ENCODE measurements at regions not wholly inside any gene's neighbourhood (a gene's known extent, or its start where the extent isn't known, plus 50 kb on each side); places are given as distances from the start of the nearest gene placed in this dataset.

DNA sequence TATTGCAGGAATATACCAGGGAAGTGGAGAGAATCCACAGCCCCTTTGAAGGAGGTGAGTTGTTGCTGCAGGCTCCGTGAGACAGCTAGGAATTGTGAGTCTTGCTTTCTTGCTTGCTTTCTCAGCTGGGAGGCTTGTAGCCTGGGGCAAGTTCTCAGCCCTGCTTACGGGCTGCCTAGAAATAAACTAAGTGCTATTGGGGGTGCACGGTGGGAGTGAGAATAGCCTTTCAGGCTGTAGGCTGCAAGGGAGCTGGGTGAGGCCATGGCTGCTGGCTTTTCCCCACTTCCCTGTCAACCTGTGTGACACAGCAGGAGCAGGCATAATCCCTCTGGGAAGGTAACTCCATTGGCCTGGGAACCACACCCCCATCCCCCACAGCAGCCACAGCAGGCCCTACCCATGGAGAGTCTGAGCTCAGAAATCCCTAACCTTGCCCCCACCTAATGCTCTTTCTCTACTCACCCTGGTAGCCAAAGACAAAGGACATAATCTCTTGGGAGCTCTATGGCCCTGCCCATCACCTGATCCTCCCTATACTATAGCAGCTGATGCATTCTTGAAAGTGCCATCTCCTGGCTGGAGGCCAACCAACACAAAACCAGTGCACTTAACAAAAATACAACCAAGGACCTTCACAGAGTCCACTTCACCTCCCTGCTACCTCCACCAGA lies 113.0 kb downstream of the MMRN1 start:
- intact Hi-C loops (cut with DNase I), result no loop called here
- H3K27me3 ChIP-seq, result no peaks in the 10 kb centered on the region
- no peaks in the 10 kb centered on the region for H3K36me3 ChIP-seq
- H3K4me3 ChIP-seq, result no peak overlapping the region
- H3K27ac ChIP-seq, result no peak overlapping the region
- H3K9me3 ChIP-seq, result peaks cover 0 to 2% of the 10 kb centered on the region in 2 donors
- DNase-seq (no peak), ATAC-seq (no peak)
- no peaks in the 10 kb centered on the region for H3K4me1 ChIP-seq
- TF ChIP-seq, protein P1, sequence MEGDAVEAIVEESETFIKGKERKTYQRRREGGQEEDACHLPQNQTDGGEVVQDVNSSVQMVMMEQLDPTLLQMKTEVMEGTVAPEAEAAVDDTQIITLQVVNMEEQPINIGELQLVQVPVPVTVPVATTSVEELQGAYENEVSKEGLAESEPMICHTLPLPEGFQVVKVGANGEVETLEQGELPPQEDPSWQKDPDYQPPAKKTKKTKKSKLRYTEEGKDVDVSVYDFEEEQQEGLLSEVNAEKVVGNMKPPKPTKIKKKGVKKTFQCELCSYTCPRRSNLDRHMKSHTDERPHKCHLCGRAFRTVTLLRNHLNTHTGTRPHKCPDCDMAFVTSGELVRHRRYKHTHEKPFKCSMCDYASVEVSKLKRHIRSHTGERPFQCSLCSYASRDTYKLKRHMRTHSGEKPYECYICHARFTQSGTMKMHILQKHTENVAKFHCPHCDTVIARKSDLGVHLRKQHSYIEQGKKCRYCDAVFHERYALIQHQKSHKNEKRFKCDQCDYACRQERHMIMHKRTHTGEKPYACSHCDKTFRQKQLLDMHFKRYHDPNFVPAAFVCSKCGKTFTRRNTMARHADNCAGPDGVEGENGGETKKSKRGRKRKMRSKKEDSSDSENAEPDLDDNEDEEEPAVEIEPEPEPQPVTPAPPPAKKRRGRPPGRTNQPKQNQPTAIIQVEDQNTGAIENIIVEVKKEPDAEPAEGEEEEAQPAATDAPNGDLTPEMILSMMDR (IDR thresholded peaks at IDR 0.05), result no peak

DNA sequence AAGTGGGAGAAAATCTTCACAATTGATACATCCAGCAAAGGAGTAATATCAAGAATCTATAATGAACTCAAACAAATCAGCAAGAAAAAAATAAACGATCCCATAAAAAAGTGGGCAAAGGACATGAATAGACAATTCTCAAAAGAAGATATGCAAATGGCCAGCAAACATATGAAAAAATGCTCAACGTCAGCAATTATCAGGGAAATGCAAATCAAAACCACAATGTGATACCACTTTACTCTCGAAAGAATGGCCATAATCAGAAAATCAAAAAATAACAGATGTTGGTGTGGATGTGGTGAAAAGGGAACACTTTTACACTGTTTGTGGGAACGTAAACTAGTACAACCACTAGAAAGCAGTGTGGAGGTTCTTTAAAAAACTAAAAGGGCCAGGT lies 114.3 kb upstream of the CCSER1 start:
- Histone ChIP-seq H3K4me3 (no peak overlapping the region), H3K27ac (no peak overlapping the region), H3K36me3 (no peaks in the 10 kb centered on the region), H3K27me3 (no peaks in the 10 kb centered on the region), H3K9me3 (peaks cover 0 to 3% of the 10 kb centered on the region in 2 donors), H3K4me1 (no peaks in the 10 kb centered on the region)
- ATAC-seq (no peak), DNase-seq (no peak)
- intact Hi-C loops (cut with DNase I), result no loop called here
- TF ChIP-seq, protein P1 (IDR thresholded peaks at IDR 0.05), result no peak

DNA sequence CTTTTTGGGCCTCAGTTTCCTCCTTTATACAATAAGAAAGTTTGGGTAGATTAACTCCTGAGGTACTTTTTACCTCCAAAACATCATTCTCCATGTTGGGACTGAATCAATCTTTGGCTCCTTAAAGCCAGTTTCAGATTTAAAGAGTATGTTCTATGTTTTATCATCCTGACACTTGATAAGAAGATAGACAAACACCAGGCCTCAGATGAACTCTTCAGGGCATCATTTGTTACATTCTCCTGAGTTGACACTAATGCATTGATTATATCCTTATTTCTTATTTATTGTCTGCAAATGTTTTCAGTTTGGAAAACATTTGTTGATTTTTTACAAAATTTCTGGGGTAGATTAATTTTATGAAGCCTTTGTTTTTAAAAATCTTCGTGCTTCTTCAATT lies 102.7 kb upstream of the CCSER1 start:
- no peaks in the 10 kb centered on the region for H3K36me3 ChIP-seq
- ATAC-seq (no peak), DNase-seq (no peak)
- no peak overlapping the region for H3K4me3 ChIP-seq
- H3K27me3 ChIP-seq, result no peaks in the 10 kb centered on the region
- no peak overlapping the region for H3K27ac ChIP-seq
- H3K9me3 ChIP-seq, result no peaks in the 10 kb centered on the region
- TF ChIP-seq, protein P1 (IDR thresholded peaks at IDR 0.05), result no peak
- intact Hi-C loops (cut with DNase I), result no loop called here
- no peaks in the 10 kb centered on the region for H3K4me1 ChIP-seq

DNA sequence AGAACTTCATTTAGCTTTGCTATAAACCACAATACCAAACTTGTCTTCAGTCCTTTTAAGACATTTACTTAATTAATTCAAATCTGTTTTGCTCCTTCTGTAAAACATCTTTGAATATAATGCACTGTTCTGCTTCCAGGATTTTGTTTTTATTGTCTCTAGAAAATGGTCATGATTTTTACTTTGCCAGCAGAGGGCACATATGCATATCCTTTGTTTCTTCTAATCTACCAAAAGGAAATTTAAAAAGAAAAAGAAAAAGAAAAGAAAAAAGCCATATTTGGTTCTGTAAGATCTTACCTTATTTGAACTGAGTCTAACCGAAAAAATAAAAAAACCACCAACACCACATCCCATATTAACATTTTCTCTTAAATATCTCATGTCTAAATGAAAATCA lies 101.9 kb upstream of the CCSER1 start:
- no peak for ATAC-seq
- DNase-seq, result peak in 1 of 4 donors; percentile 11
- no peaks in the 10 kb centered on the region for H3K4me1 ChIP-seq

DNA sequence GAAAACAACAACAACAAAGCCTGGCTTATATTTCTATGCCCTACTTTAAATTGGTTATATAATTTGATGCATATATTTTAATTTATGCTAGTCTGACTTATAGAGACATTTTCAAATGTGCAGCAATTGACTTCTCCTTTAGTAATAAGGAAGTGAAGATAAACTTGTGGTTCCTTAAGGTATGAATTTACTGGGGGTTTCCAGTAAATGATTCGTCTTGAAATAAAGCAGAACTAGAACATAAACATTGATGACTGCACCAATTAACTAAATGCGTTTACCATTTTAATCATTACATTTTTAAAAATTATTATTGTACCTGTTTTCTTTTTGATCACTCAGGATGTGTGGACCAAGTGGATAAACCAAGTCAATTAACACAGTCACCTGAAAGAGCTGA lies 99.6 kb upstream of the CCSER1 start:
- H3K36me3 ChIP-seq, result no peaks in the 10 kb centered on the region
- TF ChIP-seq, protein P1 (IDR thresholded peaks at IDR 0.05), result no peak
- DNase-seq (no peak), ATAC-seq (no peak)
- H3K4me3 ChIP-seq, result no peak overlapping the region
- H3K27ac ChIP-seq, result no peak overlapping the region
- no peaks in the 10 kb centered on the region for H3K4me1 ChIP-seq
- no peaks in the 10 kb centered on the region for H3K27me3 ChIP-seq
- intact Hi-C loops (cut with DNase I), result no loop called here
- H3K9me3 ChIP-seq, result no peaks in the 10 kb centered on the region

More for the DNA sequence above, 101.9 kb upstream of the CCSER1 start:
- Histone ChIP-seq H3K9me3 (no peaks in the 10 kb centered on the region), H3K27me3 (no peaks in the 10 kb centered on the region), H3K36me3 (no peaks in the 10 kb centered on the region), H3K27ac (no peak overlapping the region), H3K4me3 (no peak overlapping the region)
- intact Hi-C loops (cut with DNase I), result no loop called here
- TF ChIP-seq, protein P1 (IDR thresholded peaks at IDR 0.05), result no peak

All from left lung (tissue), 4 donors.